Activated B cell treated with CpG ODN at 0.5 μM for 24 hours (primary cell): ENCODE measurements at regions not wholly inside any gene's neighbourhood (a gene's known extent, or its start where the extent isn't known, plus 50 kb on each side); places are given as distances from the start of the nearest gene placed in this dataset.

Experiments
- ATAC-seq: fragments of 200-7000 bp; cut with Tn5 transposase; one replicate; pipeline ENCODE4 v1.10.0; 2021; ENCODE audit warnings: low read depth, mild to moderate bottlenecking, moderate library complexity
- CTCF ChIA-PET: fragments of 350-600 bp; sonication (Branson Sonifier 250); formaldehyde crosslinking; loops from one replicate; lab custom pipeline; 2021; ENCODE audit warnings: antibody characterized with exemption; lab: Charles Lee
- POLR2A ChIA-PET: fragments of 350-600 bp; sonication (Branson Sonifier 250); formaldehyde crosslinking; loops from one replicate; lab custom pipeline; 2021; ENCODE audit warnings: antibody characterized with exemption; lab: Charles Lee
- DNase-seq: peaks from one replicate; pipeline ENCODE4 v3.0.0; 2022
- H3K27ac Mint-ChIP-seq: one replicate; pipeline ENCODE4 v1.8.0; 2020; ENCODE audit warnings: mixed read lengths
- H3K27me3 Mint-ChIP-seq: one replicate; pipeline ENCODE4 v1.8.0; 2021; ENCODE audit warnings: mixed read lengths
- H3K36me3 Mint-ChIP-seq: one replicate; pipeline ENCODE4 v1.8.0; 2021; ENCODE audit warnings: low read depth, mixed read lengths
- H3K4me1 Mint-ChIP-seq: one replicate; pipeline ENCODE4 v1.8.0; 2021; ENCODE audit warnings: mixed read lengths
- H3K4me3 Mint-ChIP-seq: one replicate; pipeline ENCODE4 v1.8.0; 2020; ENCODE audit warnings: mild to moderate bottlenecking, mixed read lengths
- H3K9me3 Mint-ChIP-seq: one replicate; pipeline ENCODE4 v1.8.0; 2020; ENCODE audit warnings: mixed read lengths
- intact Hi-C: fragments of 100-400 bp; cut with micrococcal nuclease; formaldehyde crosslinking; loops from one replicate; pipeline ENCODE4 v1.15.1; 2024
- TF ChIP-seq, protein P1 (sequence below): fragments of 200-600 bp; IDR thresholded peaks from one replicate; pipeline ENCODE4 v1.8.0; 2022; ENCODE audit warnings: antibody characterized with exemption, mild to moderate bottlenecking

DNA sequence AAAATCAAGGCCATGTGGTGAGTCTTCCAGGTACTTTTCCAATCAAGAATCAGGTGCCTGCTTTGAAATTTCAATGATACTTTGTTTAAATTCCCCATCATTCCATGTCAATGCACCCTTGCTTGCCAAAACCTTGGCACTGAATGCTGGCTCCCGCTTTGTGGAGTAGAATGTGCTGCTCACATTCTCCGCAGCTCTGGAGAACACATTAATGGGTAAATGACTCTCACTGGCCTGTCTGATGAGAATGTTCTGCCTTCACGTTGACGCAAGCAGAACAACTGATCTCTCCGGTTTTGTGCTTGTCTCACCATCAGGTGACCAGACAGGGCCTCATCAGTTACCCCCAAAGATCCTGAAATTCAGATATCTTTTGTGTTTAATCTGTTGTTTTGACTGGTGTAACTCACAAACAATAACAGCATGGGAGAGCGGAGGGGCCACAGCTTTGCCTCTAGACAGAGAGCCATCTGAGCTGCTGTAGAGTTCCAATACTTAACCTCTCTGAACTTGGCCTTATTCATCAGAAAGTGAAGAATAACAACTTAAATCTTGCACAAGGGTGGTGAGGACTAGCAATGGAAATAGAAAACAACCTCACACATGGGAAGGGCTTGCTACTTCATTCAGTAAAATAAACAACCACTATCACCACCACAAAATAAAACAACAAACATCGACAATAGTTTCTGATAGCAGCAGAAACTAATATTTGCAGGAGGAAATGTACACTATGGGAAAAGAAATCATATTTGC lies 276.9 kb upstream of the IGFBP3 start:
- intact Hi-C loops = no loop called here
- no peak overlapping the region for H3K27ac Mint-ChIP-seq
- CTCF ChIA-PET = no interaction called here
- TF ChIP-seq, protein P1, sequence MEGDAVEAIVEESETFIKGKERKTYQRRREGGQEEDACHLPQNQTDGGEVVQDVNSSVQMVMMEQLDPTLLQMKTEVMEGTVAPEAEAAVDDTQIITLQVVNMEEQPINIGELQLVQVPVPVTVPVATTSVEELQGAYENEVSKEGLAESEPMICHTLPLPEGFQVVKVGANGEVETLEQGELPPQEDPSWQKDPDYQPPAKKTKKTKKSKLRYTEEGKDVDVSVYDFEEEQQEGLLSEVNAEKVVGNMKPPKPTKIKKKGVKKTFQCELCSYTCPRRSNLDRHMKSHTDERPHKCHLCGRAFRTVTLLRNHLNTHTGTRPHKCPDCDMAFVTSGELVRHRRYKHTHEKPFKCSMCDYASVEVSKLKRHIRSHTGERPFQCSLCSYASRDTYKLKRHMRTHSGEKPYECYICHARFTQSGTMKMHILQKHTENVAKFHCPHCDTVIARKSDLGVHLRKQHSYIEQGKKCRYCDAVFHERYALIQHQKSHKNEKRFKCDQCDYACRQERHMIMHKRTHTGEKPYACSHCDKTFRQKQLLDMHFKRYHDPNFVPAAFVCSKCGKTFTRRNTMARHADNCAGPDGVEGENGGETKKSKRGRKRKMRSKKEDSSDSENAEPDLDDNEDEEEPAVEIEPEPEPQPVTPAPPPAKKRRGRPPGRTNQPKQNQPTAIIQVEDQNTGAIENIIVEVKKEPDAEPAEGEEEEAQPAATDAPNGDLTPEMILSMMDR = no peak
- H3K4me1 Mint-ChIP-seq = no peaks in the 10 kb centered on the region
- H3K27me3 Mint-ChIP-seq = no peaks in the 10 kb centered on the region
- H3K9me3 Mint-ChIP-seq = no peaks in the 10 kb centered on the region
- POLR2A ChIA-PET = no interaction called here
- ATAC-seq = no peak
- no peak for DNase-seq
- no peaks in the 10 kb centered on the region for H3K36me3 Mint-ChIP-seq
- no peak overlapping the region for H3K4me3 Mint-ChIP-seq

DNA sequence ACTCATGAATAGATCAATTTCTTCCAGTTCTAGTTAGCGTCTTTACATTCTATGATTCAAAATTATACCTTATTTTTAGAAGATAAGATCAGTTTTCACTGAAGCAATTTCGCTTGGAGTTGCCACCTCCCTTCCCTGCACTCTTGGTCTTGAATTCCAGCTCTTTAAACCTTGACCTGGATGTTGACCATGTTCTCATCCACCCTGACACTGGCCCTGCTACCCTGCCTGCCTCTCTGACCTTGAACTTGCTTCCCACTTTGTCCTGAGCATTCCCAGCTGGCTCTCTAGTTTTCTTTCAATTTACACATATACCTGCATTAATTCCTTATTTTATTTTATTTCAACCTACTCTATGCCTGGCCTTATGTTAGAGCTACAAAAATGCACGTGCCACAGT lies 274.9 kb upstream of the IGFBP3 start:
- intact Hi-C loops = no loop called here
- POLR2A ChIA-PET = no interaction called here
- no peaks in the 10 kb centered on the region for H3K9me3 Mint-ChIP-seq
- H3K36me3 Mint-ChIP-seq = no peaks in the 10 kb centered on the region
- DNase-seq (no peak), ATAC-seq (no peak)
- TF ChIP-seq, protein P1 = no peak
- H3K4me3 Mint-ChIP-seq = no peak overlapping the region
- H3K27me3 Mint-ChIP-seq = no peaks in the 10 kb centered on the region
- no peaks in the 10 kb centered on the region for H3K4me1 Mint-ChIP-seq
- CTCF ChIA-PET = no interaction called here
- H3K27ac Mint-ChIP-seq = no peak overlapping the region

DNA sequence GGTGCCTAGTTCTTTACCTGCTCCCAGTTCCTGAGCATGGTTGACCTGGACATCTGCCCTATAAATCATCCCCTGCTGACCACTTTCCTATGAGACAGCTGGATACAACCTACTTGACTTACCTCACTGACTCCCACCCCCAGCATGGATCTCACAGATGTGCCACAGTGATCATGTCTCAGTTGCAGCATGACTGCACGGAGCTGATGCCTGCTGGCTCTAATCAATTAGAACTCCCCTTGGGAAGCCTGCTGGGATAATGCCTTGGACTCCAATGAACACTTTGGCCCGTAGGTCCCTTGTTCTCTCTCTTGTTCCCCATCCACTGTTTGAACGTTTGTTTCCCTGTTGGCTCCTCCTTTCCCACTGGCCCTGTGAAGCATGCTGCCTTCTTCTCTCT lies 271.2 kb upstream of the IGFBP3 start:
- ChIA-PET CTCF (no interaction called here), POLR2A (no interaction called here)
- TF ChIP-seq, protein P1 = no peak
- H3K27ac Mint-ChIP-seq = no peak overlapping the region
- H3K9me3 Mint-ChIP-seq = no peaks in the 10 kb centered on the region
- DNase-seq = no peak
- H3K36me3 Mint-ChIP-seq = no peaks in the 10 kb centered on the region
- no peak for ATAC-seq
- H3K27me3 Mint-ChIP-seq = no peaks in the 10 kb centered on the region
- H3K4me3 Mint-ChIP-seq = no peak overlapping the region
- intact Hi-C loops = no loop called here
- no peaks in the 10 kb centered on the region for H3K4me1 Mint-ChIP-seq

DNA sequence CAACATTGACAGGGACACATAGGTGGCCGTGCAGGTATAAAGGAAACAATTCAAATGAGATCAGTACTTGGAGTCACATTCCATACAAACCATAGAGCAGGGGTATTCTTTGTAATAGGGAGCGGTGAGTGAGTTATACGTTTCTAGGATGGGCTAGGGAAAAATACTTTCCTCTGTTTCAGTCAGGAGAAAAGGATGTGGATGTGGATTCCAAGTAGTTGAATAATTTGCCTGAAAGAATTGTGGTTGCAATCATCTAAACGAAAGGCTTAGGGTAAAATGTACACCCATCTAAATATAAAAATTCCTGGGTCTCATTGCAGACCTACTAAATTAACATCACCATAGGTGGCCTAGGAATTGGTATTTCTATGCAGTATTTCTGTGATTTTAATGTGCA lies 270.7 kb upstream of the IGFBP3 start:
- TF ChIP-seq, protein P1 = no peak
- H3K4me1 Mint-ChIP-seq = no peaks in the 10 kb centered on the region
- H3K27me3 Mint-ChIP-seq = no peaks in the 10 kb centered on the region
- H3K27ac Mint-ChIP-seq = no peak overlapping the region
- POLR2A ChIA-PET = no interaction called here
- no peak for DNase-seq
- ATAC-seq = no peak
- no peaks in the 10 kb centered on the region for H3K9me3 Mint-ChIP-seq
- H3K36me3 Mint-ChIP-seq = no peaks in the 10 kb centered on the region
- H3K4me3 Mint-ChIP-seq = no peak overlapping the region
- CTCF ChIA-PET = no interaction called here
- intact Hi-C loops = no loop called here

DNA sequence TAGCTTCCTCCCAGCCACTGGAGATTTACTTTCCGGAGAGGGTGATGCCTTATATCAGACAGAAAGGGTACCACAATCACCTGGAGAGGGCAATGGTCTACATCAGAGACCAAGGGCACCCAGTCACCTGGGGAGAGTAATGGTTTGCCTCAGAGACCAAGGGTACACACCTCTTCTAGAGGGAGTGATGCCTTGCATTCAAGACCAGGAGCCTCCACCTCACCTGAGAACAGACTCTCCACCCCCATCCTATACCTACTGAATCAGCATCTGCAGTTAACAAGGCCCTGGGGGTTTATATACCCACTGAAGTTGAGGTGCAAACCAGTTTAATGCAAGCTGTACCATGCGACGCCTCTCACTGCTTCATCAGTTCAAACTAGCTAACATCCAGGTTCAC lies 270.2 kb upstream of the IGFBP3 start:
- ATAC-seq (no peak), DNase-seq (no peak)
- TF ChIP-seq, protein P1 = no peak
- H3K9me3 Mint-ChIP-seq = no peaks in the 10 kb centered on the region
- ChIA-PET POLR2A (no interaction called here), CTCF (no interaction called here)
- H3K4me3 Mint-ChIP-seq = no peak overlapping the region
- H3K27me3 Mint-ChIP-seq = no peaks in the 10 kb centered on the region
- H3K4me1 Mint-ChIP-seq = no peaks in the 10 kb centered on the region
- intact Hi-C loops = no loop called here
- H3K36me3 Mint-ChIP-seq = no peaks in the 10 kb centered on the region
- no peak overlapping the region for H3K27ac Mint-ChIP-seq
